ENCODE measurements at regions not wholly inside any gene's neighbourhood (a gene's known extent, or its start where the extent isn't known, plus 50 kb on each side); places are given as distances from the start of the nearest gene placed in this dataset.
"Not testable (repeated sequence)": the region's sequence is repeated elsewhere in the genome, so short reads cannot be mapped to it uniquely, and the experiment has no call there.

DNA sequence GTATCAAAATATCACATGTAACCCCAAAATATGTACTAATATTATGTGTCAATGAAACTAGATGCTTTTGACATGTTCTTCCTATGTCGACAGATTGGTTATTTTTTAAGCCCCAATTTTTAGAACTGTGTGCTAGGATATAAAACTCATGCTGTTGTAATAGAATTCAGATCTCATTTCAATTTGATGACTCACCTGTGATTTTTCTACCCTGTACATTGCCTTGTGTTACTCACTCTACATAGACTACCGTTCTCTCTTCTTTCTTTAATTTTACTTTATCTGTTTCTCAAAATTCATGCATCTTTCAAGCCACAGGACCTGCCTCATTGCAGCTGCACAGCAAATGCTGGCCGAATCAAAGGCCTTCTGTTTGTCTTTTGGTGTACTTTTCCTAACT lies 284.5 kb downstream of the MAT2B start:
- no peak for DNase-seq (ENCODE audit: low spot score)

DNA sequence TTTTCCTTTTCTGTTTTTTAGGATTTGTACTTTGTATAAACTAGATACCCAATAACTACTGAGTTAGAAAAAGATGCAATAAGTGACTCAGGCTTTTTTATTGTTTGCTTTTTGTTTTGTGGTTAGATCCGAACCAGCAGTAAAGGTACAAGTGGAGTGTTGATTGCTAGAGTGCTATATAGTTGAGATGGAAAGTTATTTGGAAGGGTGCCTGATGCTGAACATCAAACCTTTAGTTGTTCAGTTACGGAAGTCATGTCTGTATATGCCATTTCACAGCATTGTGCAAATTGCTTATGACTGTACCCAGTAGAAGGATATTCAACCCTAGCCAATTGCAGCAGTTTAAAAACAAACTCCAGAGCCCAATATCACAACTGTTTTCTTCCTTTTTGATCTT lies 285.1 kb downstream of the MAT2B start:
- no peak for DNase-seq (ENCODE audit: low spot score)

DNA sequence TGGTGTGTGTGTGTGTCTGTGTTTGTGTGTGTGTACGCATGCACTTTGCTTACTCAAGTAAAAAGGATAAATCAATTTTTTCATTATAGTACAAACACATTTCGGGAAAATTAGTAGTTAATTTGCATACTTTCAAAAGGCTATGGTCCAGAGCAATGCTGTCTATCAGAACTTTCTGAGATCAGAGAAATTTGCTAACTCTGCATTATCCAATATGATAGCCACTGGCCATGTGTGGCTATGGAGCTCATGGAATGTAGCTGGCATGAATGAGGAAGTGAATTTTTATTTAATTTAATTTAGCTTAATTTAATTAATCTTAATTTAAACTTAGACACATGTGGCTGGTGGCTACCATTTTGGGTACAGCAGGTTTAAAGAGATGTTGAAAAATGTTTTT lies 289.6 kb downstream of the MAT2B start:
- DNase-seq (ENCODE audit: low spot score), result no peak

DNA sequence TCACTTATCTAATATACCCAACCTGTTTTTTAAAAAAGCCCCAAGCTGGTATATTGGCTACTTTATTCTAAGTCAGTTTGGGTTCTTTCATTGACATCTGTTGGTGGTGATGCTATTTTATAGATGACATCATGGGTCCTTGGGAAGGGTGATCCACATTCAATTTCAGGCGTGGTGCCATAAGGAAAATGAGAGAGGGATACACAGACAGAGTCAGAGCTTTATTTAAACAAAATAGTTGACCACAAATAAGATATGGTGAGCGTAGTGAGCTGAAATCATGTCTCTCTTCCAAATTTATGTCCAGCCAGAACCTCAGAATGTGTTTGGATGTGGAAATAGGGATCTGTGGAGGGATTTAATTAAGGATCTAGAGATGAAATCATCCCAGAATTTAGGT lies 302.4 kb downstream of the MAT2B start:
- DNase-seq (ENCODE audit: low spot score), result no peak

DNA sequence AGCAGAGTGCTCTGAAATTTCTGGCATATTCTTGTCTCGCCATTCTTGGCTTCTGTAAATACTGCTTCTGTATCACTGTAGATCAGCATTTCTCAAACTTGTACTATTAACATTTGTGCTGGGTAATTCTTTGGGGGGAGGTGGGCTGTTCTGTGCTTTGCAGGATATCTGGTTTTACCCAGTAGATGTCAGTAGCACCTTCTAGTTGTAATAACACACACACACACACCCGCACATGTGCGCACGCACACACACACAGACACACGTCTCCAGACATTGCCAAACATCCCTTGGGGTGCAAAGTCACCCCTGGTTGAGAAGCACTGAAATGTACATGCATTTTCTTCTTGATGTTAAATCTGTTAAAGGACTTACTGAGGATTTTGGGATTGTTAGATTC lies 304.1 kb downstream of the MAT2B start:
- no peak for DNase-seq (ENCODE audit: low spot score)

DNA sequence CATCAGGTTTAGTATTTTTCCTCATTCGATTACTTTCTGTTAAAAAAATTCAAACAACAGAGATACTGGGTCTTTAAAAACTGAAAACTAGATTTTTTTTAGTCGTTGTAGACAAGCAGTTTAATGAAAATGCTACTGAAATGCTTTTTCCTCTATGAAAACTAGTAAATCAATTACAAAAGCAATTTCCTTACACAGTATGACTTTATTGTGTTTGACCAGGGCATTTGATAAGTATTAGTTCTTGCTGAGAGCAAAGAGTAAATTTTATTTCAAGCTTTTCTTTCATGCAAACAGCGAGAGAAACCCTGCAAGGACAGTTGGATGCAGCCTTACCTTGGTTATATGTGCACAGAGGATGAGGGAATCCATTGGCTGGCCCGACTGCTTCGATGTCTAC lies 308.5 kb downstream of the MAT2B start:
- DNase-seq (ENCODE audit: low spot score), result no peak

DNA sequence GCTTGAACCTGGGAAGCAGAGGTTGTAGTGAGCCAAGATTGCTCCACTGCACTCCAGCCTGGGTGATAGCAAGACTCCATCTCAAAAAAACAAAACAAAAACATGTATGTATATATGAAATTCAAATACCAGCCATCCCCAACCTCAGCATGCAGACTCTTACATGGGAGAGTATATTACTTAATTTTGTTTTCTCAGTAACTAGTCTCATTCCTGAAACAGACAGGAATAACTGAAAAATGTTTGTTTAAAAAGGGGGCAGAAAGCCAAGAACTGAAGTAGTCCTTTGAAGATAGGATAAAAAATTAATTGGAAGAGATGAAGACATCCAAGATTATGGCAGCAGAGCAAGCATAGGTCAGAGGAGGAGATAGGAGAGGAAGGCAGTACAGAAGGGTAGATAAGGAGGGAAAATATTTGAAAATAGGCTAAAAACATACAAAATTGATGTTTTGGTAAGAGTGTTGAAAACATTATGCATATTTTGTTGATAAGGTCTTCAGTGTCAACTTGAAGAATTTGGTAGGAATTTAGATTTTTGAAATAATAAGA lies 309.9 kb downstream of the MAT2B start:
- DNase-seq (ENCODE audit: low spot score), result no peak

DNA sequence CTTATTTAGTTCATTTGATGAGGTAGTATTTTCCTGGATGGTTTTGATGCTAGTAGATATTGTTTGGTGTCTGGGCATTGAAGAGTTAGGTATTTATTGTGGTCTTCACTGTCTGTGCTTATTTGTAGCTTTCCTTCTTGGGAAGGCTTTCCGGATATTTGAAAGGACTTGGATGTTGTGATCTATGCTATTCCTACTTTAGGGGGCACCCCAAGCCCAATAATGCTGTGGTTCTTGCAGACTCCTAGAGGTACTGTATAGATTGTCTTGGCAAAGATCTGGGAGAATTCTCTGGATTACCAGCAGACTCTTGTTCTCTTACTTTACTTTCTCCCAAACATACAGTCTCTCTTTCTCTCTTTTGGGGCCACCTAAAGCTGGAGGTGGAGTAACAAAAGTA lies 315.7 kb downstream of the MAT2B start:
- DNase-seq (ENCODE audit: low spot score), result no peak

DNA sequence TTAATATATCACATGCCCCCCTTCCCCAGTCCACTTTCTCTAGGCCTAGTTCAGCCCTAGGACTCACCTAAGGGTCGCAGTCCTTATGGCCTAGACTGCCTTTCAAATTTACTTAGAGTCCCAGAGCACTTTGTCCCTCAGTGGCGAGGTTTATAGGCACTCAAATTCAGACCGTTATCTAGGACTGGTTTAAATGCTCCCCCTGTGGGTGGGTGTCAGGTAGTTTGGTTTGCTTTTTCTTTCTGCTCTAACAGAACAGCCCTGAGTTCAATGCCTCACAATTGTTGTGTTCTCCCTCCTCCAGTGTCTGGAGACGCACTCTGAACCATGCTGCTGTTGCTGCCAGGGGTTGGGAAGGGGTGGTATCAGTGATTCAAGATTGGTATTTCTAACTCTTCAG lies 317.1 kb downstream of the MAT2B start:
- no peak for DNase-seq (ENCODE audit: low spot score)

DNA sequence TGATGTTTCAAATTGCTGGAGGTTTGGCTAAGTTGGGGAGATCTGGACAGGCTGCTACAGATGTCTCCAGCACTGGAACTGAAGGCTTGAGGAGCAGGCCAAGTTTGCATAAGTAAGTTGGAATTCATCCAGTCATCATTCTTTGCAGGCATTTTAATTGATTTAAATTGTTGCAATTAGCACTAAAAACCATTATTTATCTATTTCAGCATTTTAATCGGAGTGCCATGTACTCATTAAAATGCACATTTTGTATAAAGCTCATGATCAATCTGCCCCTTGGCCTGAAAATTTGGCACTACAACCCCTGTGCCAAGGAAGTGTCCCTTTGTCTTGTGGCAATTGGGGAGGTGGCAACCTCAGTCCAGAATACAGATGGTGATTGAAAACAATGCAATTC lies 320.2 kb downstream of the MAT2B start:
- no peak for DNase-seq (ENCODE audit: low spot score)

DNA sequence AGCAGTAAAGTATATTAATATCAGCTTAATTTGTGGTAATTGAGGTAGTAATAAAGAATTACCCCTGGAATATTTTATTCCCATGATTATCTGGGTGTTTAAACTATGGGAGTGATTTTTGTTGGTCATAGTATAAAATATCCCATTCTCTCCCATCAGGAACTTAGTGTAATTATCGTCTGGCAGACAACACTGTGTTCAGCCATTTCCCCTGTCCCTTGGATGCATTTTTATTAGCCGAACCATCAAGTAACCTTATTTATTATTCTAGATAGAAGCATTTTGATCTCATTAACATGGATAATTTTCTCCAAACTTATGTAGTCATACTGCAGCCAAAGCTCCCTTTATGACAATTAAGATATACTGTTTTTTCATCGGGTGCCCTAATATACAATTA lies 320.8 kb downstream of the MAT2B start:
- no peak for DNase-seq (ENCODE audit: low spot score)

DNA sequence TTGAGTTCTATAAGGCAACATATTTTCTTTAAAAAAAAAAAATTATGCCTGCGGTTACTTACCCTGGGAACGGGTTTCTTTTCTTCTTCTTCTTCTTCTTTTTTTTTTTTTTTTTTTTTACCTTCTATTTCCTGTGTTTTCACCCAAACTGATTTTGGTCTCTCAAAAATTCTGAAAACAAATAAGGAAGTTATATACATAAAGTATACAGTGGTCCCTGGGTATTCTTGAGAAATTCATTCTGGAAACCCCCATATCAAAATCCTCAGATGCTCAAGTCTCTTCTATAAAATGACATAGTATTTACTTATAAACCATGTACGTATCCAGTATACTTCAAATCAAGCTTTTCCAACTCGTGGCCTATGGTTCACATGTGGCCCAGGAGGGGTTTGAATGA lies 326.7 kb downstream of the MAT2B start:
- no peak for DNase-seq (ENCODE audit: low spot score)

DNA sequence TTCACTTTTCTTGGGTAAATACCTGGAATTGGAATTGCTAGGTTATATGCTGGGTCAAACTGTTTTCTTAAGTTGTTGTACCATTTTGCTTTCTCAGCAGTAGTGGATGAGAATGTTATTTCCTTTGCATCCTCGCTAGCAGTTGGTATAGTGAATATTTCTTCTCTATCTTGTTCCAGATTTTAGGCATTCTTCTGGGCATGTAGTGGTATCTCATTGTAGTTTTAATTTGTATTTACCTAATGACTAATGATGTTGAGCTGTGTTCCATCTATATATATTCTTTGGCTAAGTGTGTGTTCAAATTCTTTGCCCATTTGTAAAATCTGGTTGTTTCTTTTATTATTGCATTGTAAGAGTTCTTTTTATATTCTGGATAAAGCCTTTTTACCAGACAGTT lies 333.3 kb downstream of the MAT2B start:
- no peak for DNase-seq (ENCODE audit: low spot score)

DNA sequence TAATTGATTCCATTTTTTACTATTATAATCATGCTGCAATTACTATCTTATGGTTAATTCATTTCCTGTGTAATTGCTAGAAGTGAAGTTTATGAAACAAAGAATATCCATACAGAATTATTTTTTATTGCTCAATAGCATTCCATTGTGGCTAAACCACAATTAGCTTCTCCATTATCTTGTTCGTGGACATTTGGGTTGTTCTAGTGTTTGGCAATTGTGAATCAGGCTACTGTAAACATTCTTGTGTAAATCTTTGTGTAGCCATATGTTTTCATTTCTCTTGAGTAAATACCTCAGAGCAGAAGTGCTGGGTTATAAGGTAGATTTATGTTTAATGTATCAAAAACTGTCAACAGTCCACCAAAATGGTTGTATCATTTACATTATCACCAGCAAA lies 341.1 kb downstream of the MAT2B start:
- no peak for DNase-seq (ENCODE audit: low spot score)

DNA sequence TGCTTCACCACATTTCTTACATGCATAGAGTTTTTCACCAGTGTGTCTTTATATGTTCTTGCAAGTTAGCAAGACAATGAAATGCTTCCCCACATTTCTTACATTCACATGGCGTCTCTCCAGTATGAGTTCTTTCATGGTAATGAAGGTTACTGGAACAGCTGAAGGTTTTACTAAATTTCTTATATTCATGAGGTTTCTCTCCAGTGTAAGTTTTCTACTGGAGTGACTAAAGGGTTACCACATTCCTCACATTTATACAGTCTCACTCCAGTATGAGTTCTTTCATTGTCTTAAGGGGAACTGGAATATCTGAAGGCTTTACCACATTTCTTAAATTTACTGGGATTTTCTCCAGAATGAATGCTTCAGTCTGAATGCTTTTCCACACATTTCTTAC lies 350.3 kb downstream of the MAT2B start:
- DNase-seq (ENCODE audit: low spot score), result no peak

DNA sequence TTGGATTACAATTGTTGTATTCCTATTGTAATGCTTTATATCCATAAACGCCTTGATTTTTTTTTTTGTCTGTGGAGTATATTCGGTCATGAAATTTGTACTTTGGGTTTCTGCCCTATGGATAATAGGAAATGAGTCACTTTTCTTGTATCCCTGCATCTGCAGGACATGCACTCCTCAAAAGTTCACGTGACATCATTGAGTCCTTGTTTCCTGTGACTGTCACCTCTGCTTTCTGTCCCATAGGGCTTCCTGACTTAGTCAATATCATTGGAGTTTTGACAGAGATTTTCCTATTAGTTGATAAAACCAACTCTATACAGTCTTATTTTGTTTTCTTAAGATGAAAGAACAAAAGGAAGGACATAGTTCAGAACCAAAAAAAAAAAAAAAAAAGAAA lies 356.3 kb downstream of the MAT2B start:
- DNase-seq (ENCODE audit: low spot score), result peak; percentile 38

DNA sequence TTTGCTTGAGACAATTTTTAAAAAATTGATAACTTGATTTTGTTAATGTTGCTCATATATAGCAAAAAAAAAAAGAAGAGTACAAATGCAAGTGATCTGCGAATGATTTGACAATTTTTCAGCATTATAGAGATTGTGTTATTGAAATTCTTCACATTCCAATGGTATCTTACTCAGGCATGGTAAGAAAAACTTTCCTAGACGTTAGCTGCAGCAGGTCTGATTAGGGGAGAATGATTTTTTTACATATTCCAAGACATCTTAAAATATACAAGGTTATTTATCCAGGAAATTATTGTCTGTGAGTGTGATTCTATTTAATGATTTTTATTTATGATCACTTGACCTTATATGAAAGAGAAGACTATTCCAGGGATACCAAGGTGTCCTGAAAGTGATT lies 361.9 kb downstream of the MAT2B start:
- DNase-seq (ENCODE audit: low spot score), result no peak

DNA sequence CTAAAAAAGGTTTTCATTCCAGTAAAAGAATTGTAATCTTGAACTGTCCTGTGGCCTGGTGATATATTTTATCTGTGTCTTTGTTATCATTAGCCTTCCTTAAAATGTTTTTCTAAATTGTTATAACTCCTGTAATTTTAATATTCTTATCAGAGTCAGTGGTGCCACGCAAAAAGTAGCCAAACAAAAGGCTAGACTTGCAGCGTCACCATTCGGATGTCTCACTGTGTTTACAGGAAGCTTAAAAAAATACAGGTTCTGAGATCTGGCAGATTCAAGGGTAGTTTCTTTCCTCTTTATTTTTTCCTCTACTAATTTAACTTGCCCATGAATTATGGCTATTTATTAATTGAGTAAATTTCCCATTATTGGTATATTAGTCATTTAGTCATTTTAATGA lies 362.3 kb downstream of the MAT2B start:
- DNase-seq (ENCODE audit: low spot score), result no peak

DNA sequence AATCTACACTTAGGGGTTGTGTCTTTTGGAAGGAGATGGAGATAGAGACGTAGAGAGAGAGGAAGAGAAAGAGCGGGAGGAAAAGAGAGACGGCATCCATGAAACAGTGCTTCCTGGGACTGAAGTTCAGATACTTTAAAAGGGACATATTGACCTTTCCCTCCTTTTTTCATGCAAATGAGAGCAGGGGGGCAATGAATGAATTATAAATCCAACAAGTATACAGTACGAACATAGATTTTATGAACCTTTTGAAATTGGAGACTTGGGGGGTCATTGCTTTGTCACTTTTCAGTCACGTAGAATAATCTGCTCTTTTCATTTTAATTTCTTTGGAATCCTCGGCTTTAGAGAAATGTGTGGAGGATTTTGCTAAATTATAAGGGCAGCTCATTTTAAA lies 364.2 kb downstream of the MAT2B start:
- DNase-seq (ENCODE audit: low spot score), result no peak

DNA sequence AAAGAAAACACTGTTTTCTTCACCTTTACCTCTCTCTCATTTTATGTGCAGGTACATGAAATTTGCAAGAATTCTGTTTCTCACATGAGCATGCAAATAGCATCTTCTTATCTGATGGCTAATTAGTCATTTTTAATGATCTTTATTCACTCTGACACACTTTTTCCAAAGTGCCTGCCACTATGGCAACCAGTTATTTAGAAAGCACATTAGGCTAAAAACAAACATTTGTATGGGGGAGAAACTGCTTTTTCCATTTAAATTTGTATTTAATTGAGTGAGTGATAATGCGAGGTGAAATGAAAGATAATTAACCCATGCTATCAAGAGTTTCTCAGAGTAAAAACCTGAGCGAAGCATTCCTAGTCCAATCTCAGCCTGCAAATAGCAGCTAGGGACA lies 365.0 kb downstream of the MAT2B start:
- no peak for DNase-seq (ENCODE audit: low spot score)

DNA sequence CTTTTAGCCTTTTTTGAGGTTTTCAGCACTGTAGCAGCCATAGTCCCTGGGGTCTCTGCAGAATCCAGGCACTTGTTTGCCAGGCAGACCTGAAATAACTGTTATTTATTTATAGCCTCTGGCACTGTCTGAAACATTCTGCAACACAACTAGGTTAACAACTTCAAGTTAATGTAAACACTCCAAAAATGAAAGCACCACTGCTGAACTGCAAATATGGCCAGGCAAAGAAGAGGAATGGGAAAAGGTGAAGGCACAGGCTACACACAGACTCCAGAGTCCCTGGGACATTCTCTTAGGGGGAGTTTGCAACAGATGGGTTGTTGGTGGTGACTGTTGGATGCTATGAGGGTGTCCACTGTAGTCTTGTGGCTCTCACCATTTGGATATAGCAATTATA lies 369.0 kb downstream of the MAT2B start:
- DNase-seq (ENCODE audit: low spot score), result no peak

DNA sequence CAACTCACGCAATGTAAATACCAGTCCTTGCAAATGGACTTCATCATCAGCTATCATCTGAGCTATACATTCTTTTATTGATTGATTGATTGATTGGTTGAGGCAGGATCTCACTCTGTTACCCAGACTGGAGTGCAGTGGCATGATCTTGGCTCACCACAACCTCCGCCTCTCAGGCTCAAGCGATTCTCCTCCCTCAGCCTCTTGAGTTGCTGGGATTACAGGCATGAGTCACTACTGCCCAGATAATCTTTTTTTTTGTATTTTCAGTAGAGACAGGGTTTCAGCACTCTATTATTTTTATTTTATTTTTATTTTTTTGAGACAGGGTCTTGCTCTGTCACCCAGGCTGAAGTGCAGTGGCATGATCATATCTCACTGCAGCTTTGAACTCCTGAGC lies 369.5 kb downstream of the MAT2B start:
- DNase-seq (ENCODE audit: low spot score), result not testable (repeated sequence)

DNA sequence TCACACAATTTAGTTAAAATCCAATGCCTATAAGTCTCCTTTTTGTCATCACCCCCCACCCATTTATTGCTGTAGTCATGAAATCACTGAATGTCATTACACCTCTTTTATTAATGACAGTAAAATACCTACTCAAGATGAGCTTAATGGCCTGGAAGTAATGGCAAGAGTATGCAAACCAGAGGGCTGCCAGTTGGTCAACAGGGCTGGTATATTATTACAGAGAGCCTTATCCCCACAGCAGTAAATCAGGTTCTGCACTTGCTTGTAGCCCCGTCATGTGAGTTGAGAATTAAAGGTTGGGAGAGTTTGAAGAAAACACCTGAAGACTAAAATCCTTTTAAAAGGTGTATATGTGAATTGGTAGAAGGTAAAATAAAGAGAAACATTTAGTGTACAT lies 372.4 kb downstream of the MAT2B start:
- no peak for DNase-seq (ENCODE audit: low spot score)

DNA sequence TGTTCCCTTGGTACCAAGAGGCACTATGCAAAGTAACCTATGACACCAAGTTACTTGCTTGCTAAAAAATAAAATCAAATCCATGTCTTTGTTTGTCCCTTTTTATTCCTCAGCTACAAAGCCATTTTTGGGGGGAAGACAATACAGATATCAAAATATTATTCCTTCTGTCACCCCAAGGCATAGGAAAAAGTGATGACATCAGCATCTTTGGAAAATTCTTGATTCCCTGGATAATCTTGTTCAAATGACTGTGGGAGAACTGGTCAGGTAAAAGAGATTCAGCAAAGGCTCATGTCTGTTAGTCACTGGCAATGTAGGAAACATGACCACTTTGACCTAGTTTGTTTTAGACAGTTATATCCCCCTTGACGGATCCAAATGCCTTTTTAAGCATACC lies 373.1 kb downstream of the MAT2B start:
- no peak for DNase-seq (ENCODE audit: low spot score)

DNA sequence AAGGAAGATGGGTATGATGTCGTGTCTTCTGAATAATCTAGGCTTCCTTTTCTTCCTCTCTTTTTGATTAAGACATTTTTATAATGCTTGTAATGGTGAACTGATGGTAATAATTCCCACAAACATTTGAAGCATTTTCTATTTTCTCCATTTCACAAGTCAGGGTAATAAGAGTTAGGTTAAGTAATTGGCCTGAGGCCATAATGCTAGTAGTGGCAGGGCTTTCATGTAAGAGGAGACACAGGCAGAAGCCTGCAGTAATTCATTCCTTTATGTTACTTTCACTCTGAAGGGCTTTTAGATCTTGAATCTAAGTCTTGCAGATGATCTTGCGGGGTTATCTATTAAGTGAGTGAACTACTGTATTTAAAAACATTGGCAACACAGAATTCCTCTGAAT lies 374.9 kb downstream of the MAT2B start:
- DNase-seq (ENCODE audit: low spot score), result no peak

Data from RKO (cell line).